Adipocyte (in vitro differentiated cells): ENCODE measurements at regions not wholly inside any gene's neighbourhood (a gene's known extent, or its start where the extent isn't known, plus 50 kb on each side); places are given as distances from the start of the nearest gene placed in this dataset.
"Not testable (repeated sequence)": the region's sequence is repeated elsewhere in the genome, so short reads cannot be mapped to it uniquely, and the experiment has no call there.

Experiments used
- DNase-seq: peaks from one replicate; pipeline ENCODE4 v3.0.0-alpha.2; 2015; ENCODE audit warnings: low read depth
- H3K27me3 ChIP-seq: replicated peaks from 2 replicates; pipeline ENCODE4 v1.7.0; 2013; ENCODE audit warnings: mild to moderate bottlenecking, low read length, moderate library complexity; ENCODE audit not compliant: control insufficient read depth, insufficient read depth
- H3K36me3 ChIP-seq: 2 replicates; pipeline ENCODE4 v1.7.0; 2013; ENCODE audit warnings: low read length, mild to moderate bottlenecking, moderate library complexity; ENCODE audit not compliant: control insufficient read depth, insufficient read depth, severe bottlenecking
- H3K4me1 ChIP-seq: 2 replicates; pipeline ENCODE4 v1.7.0; 2013; ENCODE audit warnings: mild to moderate bottlenecking, low read length, moderate library complexity; ENCODE audit not compliant: control insufficient read depth, insufficient read depth
- H3K4me3 ChIP-seq: 2 replicates; pipeline ENCODE4 v1.7.0; 2013; ENCODE audit warnings: mild to moderate bottlenecking, low read length, moderate library complexity
- H3K9ac ChIP-seq: 2 replicates; pipeline ENCODE4 v1.7.0; 2013; ENCODE audit warnings: mild to moderate bottlenecking, low read length, moderate library complexity
- H3K9me3 ChIP-seq: 2 replicates; pipeline ENCODE4 v1.7.0; 2013; ENCODE audit warnings: mild to moderate bottlenecking, low read length, moderate library complexity; ENCODE audit not compliant: control insufficient read depth

DNA sequence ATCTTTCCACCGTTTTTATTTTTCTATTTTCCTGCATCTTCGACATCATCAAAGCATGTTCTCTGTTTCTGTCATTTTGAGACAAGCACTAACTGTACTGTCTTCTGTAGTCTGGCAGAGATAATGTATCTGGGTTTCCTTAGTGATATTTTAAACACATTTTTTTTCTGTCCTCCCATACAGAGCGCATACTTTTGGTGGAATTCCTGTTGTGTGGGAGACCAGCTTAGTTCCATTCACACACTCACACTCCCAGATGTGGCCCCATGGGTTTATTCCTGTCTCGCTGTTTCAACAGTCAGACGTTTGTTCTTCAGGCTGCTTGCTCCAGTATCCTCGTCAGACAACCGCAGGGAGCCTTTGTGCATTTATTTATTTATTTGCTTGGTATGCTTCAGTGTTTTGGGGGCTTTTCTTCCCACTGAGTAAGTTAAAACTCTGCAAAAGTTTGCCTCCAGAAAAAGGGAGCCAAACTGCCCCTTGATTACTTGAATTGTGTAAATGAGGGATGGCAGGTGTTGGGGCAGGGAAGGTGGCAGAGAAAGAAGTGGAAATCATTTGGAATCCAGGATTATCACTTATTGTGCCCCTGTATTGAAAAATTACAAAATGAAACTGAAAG is 456.8 kb upstream of the KLF6 start:
- DNase-seq, result peak; percentile 94
- H3K27me3 ChIP-seq, result no peaks in the 10 kb centered on the region
- H3K9me3 ChIP-seq, result peaks cover 3% of the 10 kb centered on the region
- peaks cover 66% of the 10 kb centered on the region for H3K4me1 ChIP-seq
- H3K36me3 ChIP-seq, result no peaks in the 10 kb centered on the region
- peak overlapping the region; percentile 89 for H3K9ac ChIP-seq
- peak overlapping the region; percentile 79 for H3K4me3 ChIP-seq

DNA sequence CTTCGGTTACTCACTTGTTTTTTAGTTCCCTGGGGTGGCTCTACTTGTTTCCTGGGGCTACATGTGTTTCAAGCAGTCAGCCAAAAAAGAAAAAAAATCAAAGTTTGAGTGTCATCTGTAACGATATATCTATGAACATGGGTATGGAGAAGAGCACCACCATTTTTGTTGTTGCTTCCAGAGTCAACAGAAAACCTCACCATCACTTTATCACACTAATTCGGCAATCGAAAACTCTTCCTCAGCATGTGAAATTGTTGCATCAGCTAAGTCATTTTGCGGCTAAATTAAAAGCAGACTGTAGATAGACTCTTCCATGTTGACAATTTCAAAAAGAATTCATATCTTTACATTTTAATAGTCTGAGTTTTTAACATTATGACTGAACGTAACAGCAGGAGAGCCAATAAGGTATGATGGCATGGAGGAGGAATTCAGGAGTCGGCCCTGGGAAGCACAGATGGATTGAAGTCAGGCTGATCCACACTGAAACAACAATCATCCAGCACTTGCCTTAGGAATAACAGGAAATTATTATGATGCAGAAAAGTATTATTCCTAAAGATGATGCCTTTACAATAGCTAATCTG is 455.7 kb upstream of the KLF6 start:
- peak overlapping the region; percentile 89 for H3K9ac ChIP-seq
- peak overlapping the region; percentile 79 for H3K4me3 ChIP-seq
- no peaks in the 10 kb centered on the region for H3K36me3 ChIP-seq
- H3K9me3 ChIP-seq, result peaks cover 6% of the 10 kb centered on the region
- H3K4me1 ChIP-seq, result peaks cover 55% of the 10 kb centered on the region
- DNase-seq, result peak; percentile 77
- no peaks in the 10 kb centered on the region for H3K27me3 ChIP-seq

DNA sequence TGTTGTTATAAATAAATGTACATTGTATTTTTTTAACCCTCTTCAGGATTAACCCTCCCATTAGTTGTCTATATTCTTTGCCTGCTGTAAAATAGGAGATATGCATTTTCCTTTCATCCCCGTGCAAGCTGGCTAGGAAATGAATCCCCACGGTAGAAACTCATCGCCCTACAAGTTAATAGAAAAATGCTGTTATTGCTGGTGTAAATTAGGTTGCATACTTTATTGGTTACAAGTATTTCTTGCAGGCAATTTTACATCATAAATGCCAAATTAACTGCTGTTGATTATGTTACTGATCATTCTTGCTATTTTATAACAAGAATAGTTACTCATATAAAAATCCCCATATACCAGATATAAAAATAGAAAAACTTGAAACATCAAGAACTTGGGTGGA is 454.2 kb upstream of the KLF6 start:
- DNase-seq, result no peak
- H3K9me3 ChIP-seq, result peaks cover 6% of the 10 kb centered on the region

DNA sequence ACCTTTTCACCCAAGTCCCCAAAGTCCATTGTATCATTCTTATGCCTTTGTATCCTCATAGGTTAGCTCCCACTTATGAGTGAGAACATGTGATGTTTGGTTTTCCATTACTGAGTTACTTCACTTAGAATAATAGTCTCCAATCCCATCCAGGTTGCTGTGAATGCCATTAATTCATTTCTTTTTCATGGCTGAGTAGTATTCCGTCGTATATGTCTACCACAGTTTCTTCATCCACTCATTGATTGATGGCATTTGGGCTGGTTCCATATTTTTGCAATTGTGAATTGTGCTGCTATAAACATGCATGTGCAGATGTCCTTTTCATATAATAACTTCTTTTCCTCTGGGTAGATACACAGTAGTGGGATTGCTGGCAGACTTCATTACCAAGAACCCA is 451.9 kb upstream of the KLF6 start:
- peaks cover 22% of the 10 kb centered on the region for H3K4me1 ChIP-seq
- H3K27me3 ChIP-seq, DNase-seq, H3K9ac ChIP-seq, H3K4me3 ChIP-seq, H3K36me3 ChIP-seq: not testable (repeated sequence)
- H3K9me3 ChIP-seq, result peaks cover 14% of the 10 kb centered on the region

More for the DNA sequence above, 454.2 kb upstream of the KLF6 start:
- Histone ChIP-seq H3K4me1 (peaks cover 42% of the 10 kb centered on the region), H3K27me3 (no peaks in the 10 kb centered on the region), H3K4me3 (no peak overlapping the region), H3K9ac (no peak overlapping the region), H3K36me3 (no peaks in the 10 kb centered on the region)

DNA sequence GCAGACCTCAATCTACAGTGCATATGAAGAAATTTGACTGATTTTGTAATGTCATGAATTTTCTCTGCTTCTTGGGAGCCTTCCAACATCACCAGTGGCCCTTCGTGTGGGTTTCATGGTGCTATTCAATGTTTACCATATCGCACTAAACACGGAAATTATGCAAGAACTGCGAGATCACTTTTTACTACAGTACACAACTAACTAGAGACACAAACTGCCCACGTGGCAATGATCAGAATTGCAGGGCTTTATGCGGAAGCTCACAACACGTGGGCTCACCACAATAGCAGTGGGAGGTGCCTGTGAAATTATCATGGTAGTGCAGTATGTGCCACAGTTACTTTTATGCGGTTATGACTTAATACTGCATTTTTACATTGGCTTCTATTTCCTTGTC is 449.7 kb upstream of the KLF6 start:
- H3K4me3 ChIP-seq, result no peak overlapping the region
- no peaks in the 10 kb centered on the region for H3K36me3 ChIP-seq
- peaks cover 14% of the 10 kb centered on the region for H3K9me3 ChIP-seq
- H3K4me1 ChIP-seq, result no peaks in the 10 kb centered on the region
- no peak for DNase-seq
- no peaks in the 10 kb centered on the region for H3K27me3 ChIP-seq
- no peak overlapping the region for H3K9ac ChIP-seq

DNA sequence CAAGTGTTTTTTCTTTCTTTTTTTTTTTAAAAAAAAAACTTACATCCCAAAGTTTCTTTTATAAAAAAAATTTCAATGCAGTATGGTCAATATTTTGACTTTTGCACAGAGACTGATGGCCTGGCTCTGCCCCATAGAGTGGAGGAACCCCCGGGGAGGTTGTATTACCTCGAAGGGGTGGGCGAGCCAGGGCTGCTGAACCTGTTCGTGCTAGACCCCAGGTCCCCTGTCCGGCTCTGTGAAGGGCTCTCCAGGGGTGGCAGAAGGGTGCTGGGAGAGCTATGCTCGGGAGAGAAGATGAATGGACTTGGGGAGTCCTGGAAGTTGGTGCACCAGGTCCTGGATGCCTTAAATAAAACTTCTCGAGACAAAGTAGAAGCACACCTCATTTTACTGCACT is 446.4 kb upstream of the KLF6 start:
- no peak for DNase-seq
- Histone ChIP-seq H3K4me1 (no peaks in the 10 kb centered on the region), H3K9ac (no peak overlapping the region), H3K4me3 (no peak overlapping the region), H3K27me3 (no peaks in the 10 kb centered on the region), H3K9me3 (peaks cover 8% of the 10 kb centered on the region), H3K36me3 (no peaks in the 10 kb centered on the region)

DNA sequence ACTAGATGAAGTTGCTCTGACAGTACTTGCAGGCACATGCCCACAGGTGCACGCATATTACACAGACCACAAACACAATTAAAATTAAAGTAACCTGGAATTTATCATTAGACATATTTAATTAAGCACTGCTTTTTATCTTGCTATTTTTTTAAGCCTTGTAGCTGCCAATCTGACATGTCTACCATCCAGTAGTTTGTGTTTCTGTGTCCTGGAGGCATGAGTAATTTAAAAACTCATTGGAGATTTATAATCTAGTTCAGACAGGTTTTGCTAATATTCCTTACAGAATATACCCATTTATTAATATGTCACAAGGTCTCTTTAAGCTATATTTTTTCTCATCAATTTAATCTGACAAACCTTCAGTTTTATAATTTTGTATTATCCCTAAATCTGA is 445.0 kb upstream of the KLF6 start:
- no peak for DNase-seq
- no peaks in the 10 kb centered on the region for H3K4me1 ChIP-seq
- H3K9ac ChIP-seq, result no peak overlapping the region
- H3K36me3 ChIP-seq, result no peaks in the 10 kb centered on the region
- peaks cover 8% of the 10 kb centered on the region for H3K9me3 ChIP-seq
- H3K4me3 ChIP-seq, result no peak overlapping the region
- no peaks in the 10 kb centered on the region for H3K27me3 ChIP-seq

DNA sequence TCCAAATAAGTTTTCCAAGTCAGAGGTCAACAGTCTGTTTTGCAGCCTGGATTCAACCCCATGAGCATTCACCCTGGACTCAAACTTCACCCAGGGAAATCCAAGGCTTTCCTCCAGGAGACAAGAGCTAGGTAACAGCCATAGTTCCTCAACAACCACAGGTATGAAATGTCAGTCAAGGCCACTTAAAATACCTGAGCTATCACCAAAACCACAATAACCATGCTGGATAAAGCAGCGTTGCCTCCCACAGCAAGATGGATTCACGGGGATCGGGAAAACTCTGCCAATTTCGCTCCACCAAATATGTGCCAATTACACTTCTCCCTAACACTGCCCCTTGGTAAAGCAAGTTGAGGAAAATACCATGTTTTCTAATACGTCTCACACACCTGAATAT is 444.1 kb upstream of the KLF6 start:
- H3K9ac ChIP-seq, result no peak overlapping the region
- H3K4me3 ChIP-seq, result no peak overlapping the region
- no peaks in the 10 kb centered on the region for H3K27me3 ChIP-seq
- H3K36me3 ChIP-seq, result no peaks in the 10 kb centered on the region
- no peaks in the 10 kb centered on the region for H3K4me1 ChIP-seq
- no peak for DNase-seq
- H3K9me3 ChIP-seq, result peaks cover 8% of the 10 kb centered on the region

DNA sequence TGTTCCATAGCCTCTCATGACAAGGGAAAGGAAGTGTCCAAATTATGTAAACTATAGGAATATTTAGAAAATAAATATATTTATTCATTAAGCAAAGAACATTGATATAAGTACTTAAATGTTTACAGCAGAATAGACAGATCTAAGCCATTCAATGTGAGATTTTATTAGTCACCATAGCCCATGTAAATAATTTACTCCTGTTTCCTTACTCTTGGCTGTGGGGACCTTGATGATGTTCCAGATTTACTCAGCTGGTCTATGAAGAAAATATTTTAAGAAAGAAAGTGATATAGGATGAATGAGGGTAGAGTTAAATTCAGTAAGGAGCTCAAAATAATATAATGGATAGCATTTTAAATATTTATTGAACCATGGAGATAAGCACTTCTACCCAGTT is 442.6 kb upstream of the KLF6 start:
- DNase-seq, result no peak
- Histone ChIP-seq H3K9me3 (peaks cover 3% of the 10 kb centered on the region), H3K27me3 (no peaks in the 10 kb centered on the region), H3K4me3 (no peak overlapping the region), H3K36me3 (no peaks in the 10 kb centered on the region), H3K4me1 (no peaks in the 10 kb centered on the region), H3K9ac (no peak overlapping the region)

DNA sequence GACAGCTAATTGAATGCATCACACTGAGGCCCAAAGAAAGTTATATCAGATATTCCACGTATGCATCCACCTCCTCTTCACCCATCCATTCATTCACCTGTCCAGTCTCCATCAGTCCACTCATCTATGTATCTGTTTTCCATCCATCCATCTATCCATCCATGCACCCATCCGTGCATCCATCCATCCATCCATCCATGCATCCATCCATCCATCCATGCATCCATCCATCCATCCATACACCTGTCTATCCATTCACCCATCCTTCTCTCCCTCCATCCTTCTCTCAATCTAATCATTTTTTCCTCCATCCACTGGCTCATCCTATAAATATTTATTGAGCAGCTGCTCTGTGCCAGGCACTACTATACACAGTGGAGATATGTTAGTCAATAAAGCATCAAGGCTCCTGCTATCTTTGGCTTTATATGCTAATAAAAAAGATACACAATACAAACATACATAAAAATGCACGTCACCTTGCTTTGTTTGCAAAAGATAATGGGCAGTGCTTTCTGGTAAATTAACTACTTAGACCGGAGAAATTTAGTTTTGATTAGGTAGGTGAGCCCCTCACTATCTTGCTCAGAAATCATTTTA is 442.0 kb upstream of the KLF6 start:
- H3K9me3 ChIP-seq, result no peaks in the 10 kb centered on the region
- no peak overlapping the region for H3K4me3 ChIP-seq
- H3K9ac ChIP-seq, result no peak overlapping the region
- no peaks in the 10 kb centered on the region for H3K4me1 ChIP-seq
- H3K27me3 ChIP-seq, result no peaks in the 10 kb centered on the region
- H3K36me3 ChIP-seq, result no peaks in the 10 kb centered on the region
- no peak for DNase-seq

DNA sequence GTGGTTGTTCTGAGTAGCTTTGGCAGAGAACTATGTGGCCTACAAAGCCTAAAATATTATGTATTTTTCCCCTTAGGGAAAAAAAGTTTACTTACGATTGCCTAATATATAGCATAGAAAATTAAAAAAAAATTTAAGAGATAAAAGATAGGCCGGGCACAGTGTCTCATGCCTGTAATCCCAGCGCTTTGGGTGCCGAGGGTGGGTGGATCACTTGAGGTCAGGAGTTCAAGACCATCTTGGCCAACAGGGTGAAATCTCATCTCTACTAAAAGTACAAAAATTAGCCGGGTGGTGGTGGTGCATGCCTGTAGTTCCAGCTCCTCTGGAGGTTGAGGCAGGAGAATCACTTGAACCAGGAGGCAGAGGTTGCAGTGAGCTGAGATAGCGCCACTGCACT is 439.2 kb upstream of the KLF6 start:
- Histone ChIP-seq H3K27me3 (no peaks in the 10 kb centered on the region), H3K4me1 (no peaks in the 10 kb centered on the region), H3K4me3 (no peak overlapping the region), H3K36me3 (no peaks in the 10 kb centered on the region), H3K9ac (no peak overlapping the region), H3K9me3 (no peaks in the 10 kb centered on the region)
- DNase-seq, result no peak
